Neural progenitor cell (in vitro differentiated cells): ENCODE measurements at regions not wholly inside any gene's neighbourhood (a gene's known extent, or its start where the extent isn't known, plus 50 kb on each side); places are given as distances from the start of the nearest gene placed in this dataset.

Experiments
- DNase-seq: peaks from one replicate; pipeline ENCODE4 v3.0.0-alpha.2; 2016; ENCODE audit warnings: low spot score
- H2AFZ ChIP-seq: fragments of 200-600 bp; sonication (generic); replicated peaks from 2 replicates; pipeline ENCODE4 v1.6.1; 2016; ENCODE audit warnings: antibody characterized with exemption
- H3F3A ChIP-seq: fragments of 200-600 bp; sonication (generic); 2 replicates; pipeline ENCODE4 v1.6.1; 2016; ENCODE audit warnings: antibody characterized with exemption, low read depth
- H3K27ac ChIP-seq: fragments of 200-600 bp; sonication (generic); 2 replicates; pipeline ENCODE4 v1.5.1; 2016; ENCODE audit warnings: mild to moderate bottlenecking
- H3K27me3 ChIP-seq: fragments of 200-600 bp; sonication (generic); 2 replicates; pipeline ENCODE4 v1.6.1; 2016; ENCODE audit warnings: mild to moderate bottlenecking, moderate library complexity
- H3K36me3 ChIP-seq: fragments of 200-600 bp; sonication (generic); 2 replicates; pipeline ENCODE4 v1.5.1; 2016
- H3K4me1 ChIP-seq: fragments of 200-600 bp; sonication (generic); 2 replicates; pipeline ENCODE4 v1.6.1; 2016; ENCODE audit warnings: mixed run types
- H3K4me2 ChIP-seq: fragments of 200-600 bp; sonication (generic); 2 replicates; pipeline ENCODE4 v1.6.1; 2016
- H3K4me3 ChIP-seq: fragments of 200-600 bp; sonication (generic); 2 replicates; pipeline ENCODE4 v1.5.1; 2016
- H3K79me2 ChIP-seq: fragments of 200-600 bp; sonication (generic); 2 replicates; pipeline ENCODE4 v1.6.1; 2016; ENCODE audit warnings: low read depth
- H3K9ac ChIP-seq: fragments of 200-600 bp; sonication (generic); 2 replicates; pipeline ENCODE4 v1.6.1; 2016
- H3K9me3 ChIP-seq: fragments of 200-600 bp; sonication (generic); 2 replicates; pipeline ENCODE4 v1.5.1; 2016; ENCODE audit warnings: low read depth
- H4K20me1 ChIP-seq: fragments of 200-600 bp; sonication (generic); 2 replicates; pipeline ENCODE4 v1.6.1; 2016; ENCODE audit warnings: low read depth
- H3K27ac Mint-ChIP-seq: 3 replicates; pipeline ENCODE4 v1.8.0; 2021; ENCODE audit warnings: mixed read lengths
- H3K27me3 Mint-ChIP-seq: 2 replicates; pipeline ENCODE4 v1.8.0; 2022; ENCODE audit warnings: low read depth, mild to moderate bottlenecking, inconsistent platforms, moderate library complexity, mixed read lengths; ENCODE audit not compliant: insufficient read depth
- H3K36me3 Mint-ChIP-seq: 3 replicates; pipeline ENCODE4 v1.8.0; 2021; ENCODE audit warnings: mixed read lengths
- H3K4me1 Mint-ChIP-seq: 3 replicates; pipeline ENCODE4 v1.8.0; 2021; ENCODE audit warnings: mixed read lengths
- H3K4me3 Mint-ChIP-seq: 3 replicates; pipeline ENCODE4 v1.8.0; 2021; ENCODE audit warnings: mild to moderate bottlenecking, moderate library complexity, mixed read lengths
- H3K9me3 Mint-ChIP-seq: 3 replicates; pipeline ENCODE4 v1.8.0; 2020; ENCODE audit warnings: mixed read lengths
- EZH2 ChIP-seq: fragments of 200-600 bp; sonication (generic); IDR thresholded peaks from 2 replicates; pipeline ENCODE4 v1.6.1; 2017; ENCODE audit warnings: antibody characterized with exemption, mild to moderate bottlenecking, moderate library complexity
- EZH2phosphoT487 ChIP-seq: fragments of 200-600 bp; sonication (generic); IDR thresholded peaks from 2 replicates; pipeline ENCODE4 v1.6.1; 2017; ENCODE audit warnings: antibody characterized with exemption
- TF ChIP-seq, protein P1 (sequence below): fragments of 200-600 bp; sonication (generic); IDR thresholded peaks from 2 replicates; pipeline ENCODE4 v1.5.1; 2017; ENCODE audit warnings: antibody characterized with exemption, mild to moderate bottlenecking

GRCh38 chr20:40634891-40635290 is 54.1 kb downstream of the MAFB start:
- no peaks in the 10 kb centered on the region for H3K9me3 ChIP-seq
- Mint-ChIP-seq H3K27me3 (peaks cover 6% of the 10 kb centered on the region), H3K9me3 (no peaks in the 10 kb centered on the region), H3K27ac (no peak overlapping the region), H3K36me3 (no peaks in the 10 kb centered on the region), H3K4me1 (no peaks in the 10 kb centered on the region), H3K4me3 (no peak overlapping the region)
- H3K27ac ChIP-seq = no peak overlapping the region
- TF ChIP-seq EZH2 (no peak), EZH2phosphoT487 (no peak)
- no peak for DNase-seq
- H3K27me3 ChIP-seq = no peaks in the 10 kb centered on the region
- H3K4me1 ChIP-seq = peaks cover 4% of the 10 kb centered on the region
- H3K4me3 ChIP-seq = no peak overlapping the region
- H3K9ac ChIP-seq = no peak overlapping the region
- no peaks in the 10 kb centered on the region for H4K20me1 ChIP-seq
- no peak overlapping the region for H2AFZ ChIP-seq
- H3K4me2 ChIP-seq = no peak overlapping the region
- no peaks in the 10 kb centered on the region for H3K79me2 ChIP-seq
- no peaks in the 10 kb centered on the region for H3K36me3 ChIP-seq
- no peaks in the 10 kb centered on the region for H3F3A ChIP-seq

DNA sequence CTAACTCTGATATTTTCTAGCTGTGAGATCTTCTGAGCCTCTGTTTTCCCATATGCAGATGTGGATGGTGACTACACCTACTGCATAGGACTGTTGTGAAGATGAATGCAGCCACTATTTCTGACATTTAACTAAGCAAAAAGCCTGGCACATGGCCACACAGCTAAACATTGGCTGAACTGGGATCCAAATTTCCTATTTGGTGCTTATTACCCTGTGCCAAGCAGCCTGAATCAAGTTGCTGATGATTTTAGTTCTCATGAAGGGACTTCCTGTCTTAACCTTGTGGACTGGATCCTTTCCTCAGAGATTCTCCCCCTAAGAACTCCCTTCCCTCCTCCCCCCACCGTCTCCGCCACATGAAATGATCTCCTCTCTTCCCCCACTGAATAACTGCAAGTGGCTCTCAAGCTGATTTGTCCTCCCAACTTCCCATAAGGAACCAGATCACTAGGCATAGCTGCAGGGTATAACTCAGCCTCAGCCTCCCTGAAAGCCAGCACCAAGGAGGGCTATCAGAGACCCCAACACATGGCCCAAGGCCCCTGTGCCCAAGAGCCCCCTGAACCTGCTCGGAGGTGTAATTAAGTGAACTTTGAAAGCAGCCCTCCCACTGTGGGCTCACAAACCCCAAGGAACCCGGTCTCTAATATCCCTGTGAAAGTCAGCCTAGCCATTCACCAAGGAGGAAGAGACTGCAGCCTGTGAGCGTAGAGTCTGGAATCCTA is 55.7 kb downstream of the MAFB start:
- H3K4me3 ChIP-seq = no peak overlapping the region
- no peaks in the 10 kb centered on the region for H3K36me3 ChIP-seq
- TF ChIP-seq EZH2phosphoT487 = no peak
- no peak for TF ChIP-seq EZH2
- TF ChIP-seq, protein P1, sequence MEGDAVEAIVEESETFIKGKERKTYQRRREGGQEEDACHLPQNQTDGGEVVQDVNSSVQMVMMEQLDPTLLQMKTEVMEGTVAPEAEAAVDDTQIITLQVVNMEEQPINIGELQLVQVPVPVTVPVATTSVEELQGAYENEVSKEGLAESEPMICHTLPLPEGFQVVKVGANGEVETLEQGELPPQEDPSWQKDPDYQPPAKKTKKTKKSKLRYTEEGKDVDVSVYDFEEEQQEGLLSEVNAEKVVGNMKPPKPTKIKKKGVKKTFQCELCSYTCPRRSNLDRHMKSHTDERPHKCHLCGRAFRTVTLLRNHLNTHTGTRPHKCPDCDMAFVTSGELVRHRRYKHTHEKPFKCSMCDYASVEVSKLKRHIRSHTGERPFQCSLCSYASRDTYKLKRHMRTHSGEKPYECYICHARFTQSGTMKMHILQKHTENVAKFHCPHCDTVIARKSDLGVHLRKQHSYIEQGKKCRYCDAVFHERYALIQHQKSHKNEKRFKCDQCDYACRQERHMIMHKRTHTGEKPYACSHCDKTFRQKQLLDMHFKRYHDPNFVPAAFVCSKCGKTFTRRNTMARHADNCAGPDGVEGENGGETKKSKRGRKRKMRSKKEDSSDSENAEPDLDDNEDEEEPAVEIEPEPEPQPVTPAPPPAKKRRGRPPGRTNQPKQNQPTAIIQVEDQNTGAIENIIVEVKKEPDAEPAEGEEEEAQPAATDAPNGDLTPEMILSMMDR = no peak
- no peaks in the 10 kb centered on the region for H3K4me1 Mint-ChIP-seq
- no peaks in the 10 kb centered on the region for H4K20me1 ChIP-seq
- no peak overlapping the region for H3K4me3 Mint-ChIP-seq
- H3K9ac ChIP-seq = no peak overlapping the region
- H3K27me3 ChIP-seq = no peaks in the 10 kb centered on the region
- H3K27ac Mint-ChIP-seq = no peak overlapping the region
- no peak for DNase-seq
- H3K27ac ChIP-seq = no peak overlapping the region
- no peaks in the 10 kb centered on the region for H3K9me3 Mint-ChIP-seq
- no peaks in the 10 kb centered on the region for H3K9me3 ChIP-seq
- no peak overlapping the region for H2AFZ ChIP-seq
- H3K36me3 Mint-ChIP-seq = no peaks in the 10 kb centered on the region
- peaks cover 4% of the 10 kb centered on the region for H3K4me1 ChIP-seq
- no peak overlapping the region for H3K4me2 ChIP-seq
- H3K27me3 Mint-ChIP-seq = peaks cover 6% of the 10 kb centered on the region
- no peaks in the 10 kb centered on the region for H3K79me2 ChIP-seq
- H3F3A ChIP-seq = no peaks in the 10 kb centered on the region

- no peak overlapping the region for H3K27ac Mint-ChIP-seq
- no peaks in the 10 kb centered on the region for H3K4me1 Mint-ChIP-seq
- Histone ChIP-seq H3K4me1 (peaks cover 4% of the 10 kb centered on the region), H2AFZ (no peak overlapping the region), H4K20me1 (no peaks in the 10 kb centered on the region), H3K27me3 (no peaks in the 10 kb centered on the region), H3K9me3 (no peaks in the 10 kb centered on the region), H3K4me2 (no peak overlapping the region), H3K4me3 (no peak overlapping the region), H3K9ac (no peak overlapping the region), H3K36me3 (no peaks in the 10 kb centered on the region), H3K27ac (no peak overlapping the region), H3K79me2 (no peaks in the 10 kb centered on the region), H3F3A (no peaks in the 10 kb centered on the region)
- TF ChIP-seq, protein P1 = no peak
- no peak for TF ChIP-seq EZH2phosphoT487
- no peak for TF ChIP-seq EZH2
- DNase-seq = no peak
- H3K9me3 Mint-ChIP-seq = no peaks in the 10 kb centered on the region
- H3K4me3 Mint-ChIP-seq = no peak overlapping the region
- H3K27me3 Mint-ChIP-seq = peaks cover 6% of the 10 kb centered on the region
- H3K36me3 Mint-ChIP-seq = no peaks in the 10 kb centered on the region
Measured at GRCh38 chr20:40632346-40632976, 56.6 kb downstream of the MAFB start.

DNA sequence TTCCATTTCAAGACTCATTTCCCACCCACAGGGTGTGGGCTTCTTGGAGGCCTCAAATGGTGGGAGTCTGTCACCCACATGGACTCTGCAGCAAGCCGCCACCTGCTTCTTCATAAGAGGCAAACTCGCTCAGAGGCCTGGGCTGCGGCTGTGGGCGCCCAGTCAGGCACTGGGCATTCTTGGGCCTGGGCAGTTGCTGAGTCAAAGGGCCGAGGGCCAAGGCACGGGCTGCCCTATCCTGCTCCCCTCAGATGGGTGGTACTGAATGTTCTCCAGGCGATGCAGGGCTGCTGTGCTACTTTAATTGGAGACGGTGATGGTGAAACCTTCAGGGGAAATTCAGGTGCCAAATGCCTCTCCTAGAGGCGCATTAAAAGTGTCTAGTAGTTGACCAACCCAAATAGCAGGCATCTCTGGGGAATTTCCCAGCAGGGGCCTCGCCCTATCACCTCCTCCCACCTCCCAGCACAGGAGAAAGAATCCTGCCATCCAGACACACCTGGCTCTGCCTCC is 57.9 kb downstream of the MAFB start:
- H3K27me3 Mint-ChIP-seq = peaks cover 6% of the 10 kb centered on the region
- Histone ChIP-seq H3K9me3 (no peaks in the 10 kb centered on the region), H3K27me3 (no peaks in the 10 kb centered on the region), H3F3A (no peaks in the 10 kb centered on the region), H4K20me1 (no peaks in the 10 kb centered on the region), H3K79me2 (no peaks in the 10 kb centered on the region), H3K4me2 (no peak overlapping the region), H2AFZ (no peak overlapping the region), H3K4me1 (peaks cover 4% of the 10 kb centered on the region), H3K4me3 (no peak overlapping the region), H3K36me3 (no peaks in the 10 kb centered on the region), H3K27ac (no peak overlapping the region), H3K9ac (no peak overlapping the region)
- H3K9me3 Mint-ChIP-seq = no peaks in the 10 kb centered on the region
- DNase-seq = no peak
- H3K27ac Mint-ChIP-seq = no peak overlapping the region
- no peaks in the 10 kb centered on the region for H3K36me3 Mint-ChIP-seq
- no peak overlapping the region for H3K4me3 Mint-ChIP-seq
- no peak for TF ChIP-seq EZH2phosphoT487
- TF ChIP-seq, protein P1 = no peak
- no peak for TF ChIP-seq EZH2
- no peaks in the 10 kb centered on the region for H3K4me1 Mint-ChIP-seq
